ENCODE measurements at regions not wholly inside any gene's neighbourhood (a gene's known extent, or its start where the extent isn't known, plus 50 kb on each side); places are given as distances from the start of the nearest gene placed in this dataset.
"Not testable (repeated sequence)": the region's sequence is repeated elsewhere in the genome, so short reads cannot be mapped to it uniquely, and the experiment has no call there.

DNA sequence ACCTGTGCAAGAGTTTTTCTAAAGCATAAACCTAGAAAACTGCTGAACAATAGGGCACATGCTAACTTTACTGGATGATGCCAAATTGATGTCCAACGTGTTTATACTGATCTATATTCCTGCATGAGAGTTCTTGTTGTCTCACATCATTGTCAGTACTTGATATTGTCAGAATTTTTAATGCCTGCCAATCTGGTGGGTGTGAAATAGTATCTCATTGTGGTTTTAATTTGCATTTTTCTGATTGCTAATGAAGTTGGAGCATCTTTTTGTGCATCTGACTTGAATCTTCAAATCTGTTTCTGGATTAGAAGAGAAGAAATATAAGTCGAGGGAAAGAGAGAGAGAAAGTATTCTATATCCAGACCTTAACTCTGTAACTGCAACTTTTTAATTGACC, 309.8 kb upstream of the KIAA1217 start:
- in situ Hi-C loops (cut with HindIII; ENCODE audit: low sequenced_read_pairs) = no loop called here
- DNase-seq (ENCODE audit: low spot score) = no peak

DNA sequence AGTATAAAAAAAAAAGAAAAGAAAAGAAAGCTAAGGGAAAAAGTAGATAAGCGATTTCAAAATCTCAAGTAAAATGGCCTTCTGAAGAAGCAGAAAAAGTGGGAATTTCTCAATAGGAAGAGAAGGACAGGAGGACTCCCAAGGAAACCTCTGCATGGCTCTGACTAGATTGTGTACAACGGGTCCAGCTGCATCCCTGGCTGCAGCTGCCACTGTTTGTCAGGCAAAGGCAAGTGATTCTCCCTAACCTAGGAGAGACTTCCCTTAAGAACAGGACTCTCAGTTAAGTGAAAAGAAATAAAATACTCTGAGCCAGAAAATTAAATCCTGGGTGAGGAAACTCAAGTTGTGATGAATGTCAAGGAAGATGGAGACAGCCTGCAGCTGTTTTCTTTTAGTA, 298.6 kb upstream of the KIAA1217 start:
- in situ Hi-C loops (cut with HindIII; ENCODE audit: low sequenced_read_pairs) = no loop called here
- DNase-seq (ENCODE audit: low spot score) = no peak

DNA sequence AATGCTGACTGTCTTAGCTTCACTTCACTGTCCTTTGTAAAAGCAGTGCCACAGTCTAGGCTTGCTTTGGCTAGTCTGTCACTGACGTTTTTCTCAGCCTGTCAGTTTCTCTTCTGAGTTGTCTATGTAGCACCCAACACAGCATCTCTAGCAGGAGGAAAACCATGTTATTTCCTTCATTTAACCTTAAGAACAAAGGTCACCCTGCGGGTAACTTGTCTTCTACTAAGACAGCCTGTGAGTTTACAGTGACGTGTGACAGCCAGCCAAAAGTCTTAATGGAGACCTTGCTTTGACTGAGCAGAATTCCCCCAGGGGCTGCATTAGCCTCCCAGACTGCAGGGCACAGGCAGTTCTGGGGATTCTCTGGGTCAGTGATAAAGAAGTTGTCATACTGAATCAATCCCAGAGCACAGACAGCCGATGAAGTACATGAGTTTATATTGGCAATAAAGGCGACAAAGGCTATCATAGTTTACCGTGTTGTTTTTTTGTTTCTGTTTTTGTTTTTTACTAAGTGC, 296.0 kb upstream of the KIAA1217 start:
- in situ Hi-C loops (cut with HindIII; ENCODE audit: low sequenced_read_pairs) = no loop called here

DNA sequence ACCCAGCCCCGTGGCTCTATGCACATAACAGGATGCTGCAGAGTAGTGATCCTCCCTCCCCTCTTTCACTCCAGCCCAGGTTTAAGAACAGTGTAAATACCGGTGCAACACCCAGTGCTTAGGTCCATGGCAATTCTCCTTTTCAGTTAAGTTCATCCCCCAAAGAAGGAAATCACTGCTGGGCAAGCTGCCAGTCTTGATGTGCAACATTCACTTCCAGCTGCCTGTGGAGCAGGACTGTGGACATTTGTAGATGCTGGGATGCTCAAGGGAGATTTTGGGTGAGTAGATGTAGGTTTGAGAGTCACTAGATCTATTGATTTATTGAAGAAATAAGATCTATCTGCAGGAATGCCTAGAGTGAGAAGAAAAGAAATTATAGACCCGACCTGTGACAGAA, 294.3 kb upstream of the KIAA1217 start:
- in situ Hi-C loops (cut with HindIII; ENCODE audit: low sequenced_read_pairs) = no loop called here
- DNase-seq (ENCODE audit: low spot score) = no peak

More for the DNA sequence above, 296.0 kb upstream of the KIAA1217 start:
- DNase-seq (ENCODE audit: low spot score) = no peak

DNA sequence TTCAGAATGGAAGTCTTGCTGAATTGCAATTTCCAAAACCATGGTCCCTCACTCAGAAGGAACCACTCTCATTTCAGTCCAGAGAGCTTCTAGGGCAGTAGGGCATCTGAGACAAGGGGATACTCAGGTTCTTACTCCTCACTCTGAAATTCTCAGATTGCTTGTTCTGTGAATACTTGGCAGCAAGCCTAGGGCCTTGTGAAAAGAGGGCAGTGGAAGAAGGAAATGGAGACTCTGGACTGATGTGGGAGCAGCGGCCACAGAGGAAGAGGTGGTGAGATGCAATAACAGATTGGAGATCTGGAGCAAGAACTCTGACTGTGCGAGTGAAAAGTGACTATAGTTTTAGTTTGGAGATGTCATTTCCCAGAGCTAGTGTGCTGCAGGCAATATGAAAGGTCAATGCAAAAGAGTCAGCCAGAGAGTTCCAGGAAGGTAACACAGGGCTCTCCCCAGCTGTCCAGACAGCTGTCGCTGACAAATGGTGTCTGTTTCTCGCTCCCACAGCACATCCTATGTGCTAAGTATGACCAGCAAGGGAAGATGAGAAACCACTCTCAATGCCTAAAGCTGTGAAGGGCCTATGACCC, 291.6 kb upstream of the KIAA1217 start:
- in situ Hi-C loops (cut with HindIII; ENCODE audit: low sequenced_read_pairs) = no loop called here
- no peak for DNase-seq (ENCODE audit: low spot score)

DNA sequence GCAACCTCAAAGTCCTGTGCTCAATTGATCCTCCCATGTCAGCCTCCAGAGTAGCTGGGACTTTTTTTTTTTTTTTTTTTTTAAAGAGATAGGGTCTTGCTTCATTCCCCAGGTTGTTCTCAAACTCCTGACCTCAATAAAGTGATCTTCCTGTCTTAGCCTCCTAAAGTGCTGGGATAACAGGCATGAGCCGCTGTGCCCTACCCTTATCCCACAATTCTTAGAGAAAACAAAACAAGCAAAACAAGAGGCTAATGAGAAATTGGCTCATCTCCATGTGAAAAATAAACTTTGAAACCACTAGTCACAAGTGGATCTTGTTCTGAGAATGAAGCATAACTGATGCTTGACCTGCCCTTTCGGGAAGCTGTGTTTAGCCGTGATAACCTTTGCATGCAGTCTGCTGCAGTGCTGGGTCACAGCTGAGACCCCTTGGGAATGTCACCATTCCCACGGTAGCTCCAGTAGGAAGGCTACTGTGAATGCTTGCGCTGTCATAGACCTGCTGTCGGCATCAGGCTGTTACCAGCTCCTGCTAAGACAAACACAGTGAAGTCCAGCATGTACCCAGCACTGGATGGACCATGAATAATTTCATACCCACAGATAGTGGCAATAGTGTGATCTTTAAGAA, 290.7 kb upstream of the KIAA1217 start:
- no peak for DNase-seq (ENCODE audit: low spot score)
- in situ Hi-C loops (cut with HindIII; ENCODE audit: low sequenced_read_pairs) = no loop called here

DNA sequence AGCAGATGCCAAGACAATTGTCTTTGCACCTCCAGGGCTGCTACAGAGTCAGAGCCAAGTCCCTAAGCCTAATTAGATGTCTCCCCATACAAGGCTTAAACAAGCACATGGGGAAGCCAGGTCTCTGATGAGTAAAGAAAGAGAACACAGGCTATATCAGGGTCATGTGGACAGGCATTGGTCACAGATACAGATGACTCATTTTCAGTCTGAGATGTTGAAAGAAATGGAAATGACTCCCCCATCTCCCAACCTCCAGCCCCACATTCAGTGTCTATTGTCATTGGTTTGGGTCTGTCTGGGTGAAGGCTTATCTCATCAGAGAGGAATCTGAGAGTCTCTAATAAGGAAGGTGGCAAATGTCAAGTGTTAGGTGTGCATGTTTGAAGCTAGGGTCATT, 290.1 kb upstream of the KIAA1217 start:
- no peak for DNase-seq (ENCODE audit: low spot score)
- in situ Hi-C loops (cut with HindIII; ENCODE audit: low sequenced_read_pairs) = no loop called here

DNA sequence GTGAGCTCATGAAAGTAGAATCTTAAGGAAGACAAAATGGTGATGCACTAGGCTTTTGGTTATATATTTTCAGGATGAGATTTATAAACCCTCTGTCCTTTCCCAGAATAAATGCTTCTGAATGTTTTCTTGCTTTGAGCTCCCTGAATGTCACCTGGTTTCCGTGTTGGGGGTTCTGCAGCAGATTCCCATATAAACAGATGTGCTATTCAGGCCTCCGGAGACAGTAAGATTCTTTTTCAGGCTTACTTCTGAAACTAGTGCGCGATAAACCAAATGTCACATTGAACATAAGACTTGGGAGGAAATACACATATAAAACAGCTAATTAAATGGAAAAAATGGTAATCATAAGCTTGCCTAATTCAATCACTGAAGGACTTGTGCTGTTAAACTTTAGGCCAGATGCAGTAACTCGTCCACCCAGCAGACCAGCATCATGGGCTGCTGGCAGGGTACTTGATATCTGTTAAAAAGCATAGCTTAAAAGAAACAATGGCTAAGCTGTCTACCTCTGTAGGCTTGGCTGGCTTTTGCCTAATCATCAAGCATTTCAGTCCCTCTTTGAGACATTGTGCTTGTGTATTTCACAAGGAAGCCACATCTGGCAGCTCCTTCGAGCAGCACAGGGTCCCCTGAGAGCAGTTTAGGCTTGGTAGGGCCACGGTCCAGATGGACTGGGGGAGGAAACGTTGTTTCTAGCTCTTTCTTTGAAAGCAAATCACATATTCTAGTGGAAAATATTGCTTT, 281.2 kb upstream of the KIAA1217 start:
- in situ Hi-C loops (cut with HindIII; ENCODE audit: low sequenced_read_pairs) = no loop called here
- DNase-seq (ENCODE audit: low spot score) = no peak

DNA sequence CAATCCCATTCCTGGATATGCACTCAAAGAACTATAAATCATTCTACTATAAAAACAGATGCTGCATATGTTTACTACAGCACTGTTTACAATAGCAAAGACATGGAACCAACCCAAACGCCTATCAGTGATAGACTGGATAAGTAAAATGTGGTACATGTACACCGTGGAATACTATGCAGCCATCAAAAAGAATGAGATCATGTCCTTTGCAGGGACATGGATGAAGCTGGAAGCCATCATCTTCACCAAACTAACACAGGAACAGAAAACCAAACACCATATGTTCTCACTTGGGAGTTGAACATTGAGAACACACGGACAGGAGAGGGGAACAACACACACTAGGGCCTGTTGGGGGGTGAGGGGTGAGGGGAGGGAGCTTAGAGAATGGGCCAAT, 274.9 kb upstream of the KIAA1217 start:
- in situ Hi-C loops (cut with HindIII; ENCODE audit: low sequenced_read_pairs); DNase-seq (ENCODE audit: low spot score): not testable (repeated sequence)

DNA sequence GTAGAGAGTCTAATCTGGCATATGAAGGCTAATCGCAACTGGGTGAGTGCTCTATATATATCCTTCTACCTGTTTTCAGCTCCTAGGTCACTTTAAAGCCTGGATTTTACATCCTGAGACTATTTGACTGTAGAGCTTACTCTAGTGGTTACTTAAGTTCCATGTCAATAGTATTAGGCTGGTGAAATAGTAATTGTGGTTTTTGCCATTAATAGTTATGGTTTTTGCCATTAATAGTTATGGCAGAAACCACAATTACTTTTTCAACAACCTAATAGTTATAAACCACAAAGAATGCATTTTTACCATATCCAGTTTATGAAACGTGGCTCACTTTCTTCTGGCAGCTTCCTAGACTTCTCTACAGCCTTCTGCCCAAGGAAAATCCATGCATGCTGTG, 263.1 kb upstream of the KIAA1217 start:
- in situ Hi-C loops (cut with HindIII; ENCODE audit: low sequenced_read_pairs) = no loop called here
- DNase-seq (ENCODE audit: low spot score) = no peak

DNA sequence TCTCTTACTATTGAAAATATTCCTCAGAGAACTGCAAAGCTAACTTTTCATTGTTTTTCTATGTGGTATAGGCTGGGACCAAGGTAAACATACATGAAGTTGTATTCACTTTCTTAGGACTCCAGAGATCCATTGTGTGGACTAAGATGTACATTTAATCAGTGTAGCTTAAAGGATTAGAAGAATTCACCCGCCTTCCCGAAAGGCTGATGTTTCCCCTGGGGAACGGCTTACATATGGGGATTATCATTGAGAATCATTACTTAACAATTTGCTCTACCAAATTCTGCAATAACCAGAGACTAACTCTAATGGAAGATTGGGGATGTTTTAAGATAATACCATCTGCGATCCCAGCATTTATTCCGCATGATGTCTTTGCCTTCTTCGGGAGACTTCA, 257.1 kb upstream of the KIAA1217 start:
- in situ Hi-C loops (cut with HindIII; ENCODE audit: low sequenced_read_pairs) = no loop called here
- DNase-seq (ENCODE audit: low spot score) = no peak

DNA sequence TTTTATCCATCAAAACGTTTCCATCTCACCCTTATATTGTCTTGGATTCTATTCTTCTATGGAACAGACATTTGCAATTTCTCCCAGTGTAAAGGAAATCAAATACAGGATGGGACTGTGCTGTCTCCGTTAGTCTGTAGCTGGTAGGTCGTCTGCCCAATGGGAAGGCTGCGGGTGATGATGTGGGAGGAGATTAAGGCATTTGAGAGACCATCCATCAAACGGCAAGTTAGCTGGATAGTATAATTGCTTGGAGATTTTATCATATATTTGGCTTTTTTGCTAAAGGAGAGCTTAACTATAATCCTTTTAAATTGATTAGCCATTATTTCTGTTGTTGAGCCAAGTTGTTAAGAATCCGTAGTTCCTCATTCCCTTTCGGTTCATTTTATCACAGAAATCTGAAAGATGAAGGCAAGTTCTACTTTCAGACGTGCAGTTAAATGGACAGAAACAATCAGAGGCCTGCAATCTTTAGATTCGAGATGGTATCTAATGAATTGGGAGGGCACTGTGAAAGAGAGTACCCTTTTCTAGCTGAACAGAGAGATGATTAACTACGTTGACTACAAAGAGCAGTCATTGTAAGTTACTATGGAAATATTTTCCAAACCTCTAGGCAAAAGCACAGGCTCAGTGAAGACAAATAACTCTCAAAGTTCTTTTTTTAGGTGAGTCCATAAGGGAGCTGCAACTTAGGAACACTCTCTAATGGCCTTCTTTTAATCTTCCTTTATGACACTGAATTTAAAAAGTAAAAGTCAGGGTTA, 253.3 kb upstream of the KIAA1217 start:
- in situ Hi-C loops (cut with HindIII; ENCODE audit: low sequenced_read_pairs) = no loop called here
- DNase-seq (ENCODE audit: low spot score) = no peak

DNA sequence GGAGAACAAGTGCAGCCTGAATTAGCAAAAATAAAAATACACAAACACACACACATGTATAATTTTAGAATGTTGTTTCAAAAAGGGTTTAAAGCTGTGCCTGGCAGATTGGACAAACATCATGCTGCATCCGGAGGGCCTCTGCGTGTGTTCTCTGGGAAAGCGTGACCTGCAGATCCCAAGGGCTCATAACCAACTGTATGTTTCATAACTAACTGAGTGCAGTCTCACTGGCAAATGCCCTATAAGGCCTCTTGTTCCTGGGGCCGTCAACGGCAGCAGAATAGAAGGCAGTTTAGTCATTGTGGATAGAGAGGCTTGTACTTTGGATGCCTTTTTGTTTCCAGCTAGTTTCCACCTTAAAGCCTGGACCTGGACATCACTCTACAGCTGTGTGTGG, 243.8 kb upstream of the KIAA1217 start:
- in situ Hi-C loops (cut with HindIII; ENCODE audit: low sequenced_read_pairs) = no loop called here

DNA sequence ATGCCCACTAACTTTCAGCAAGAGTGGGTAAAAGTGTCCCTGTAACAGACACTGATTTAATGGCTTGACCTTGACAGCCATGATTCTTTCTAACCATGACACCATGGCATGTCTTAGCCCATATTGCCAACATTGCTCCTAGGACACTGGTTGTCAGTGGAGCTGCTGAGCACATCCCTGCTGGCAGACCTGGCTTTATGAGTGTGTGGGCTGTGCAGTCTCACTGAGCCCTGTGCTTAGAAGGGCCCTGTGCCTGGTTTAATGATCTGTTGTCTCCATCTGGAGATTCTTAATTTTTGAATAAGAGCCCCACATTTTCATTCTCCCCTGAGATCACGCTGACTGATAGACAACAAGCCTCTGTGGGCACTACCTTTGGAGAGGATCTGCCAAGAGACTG, 243.1 kb upstream of the KIAA1217 start:
- no peak for DNase-seq (ENCODE audit: low spot score)
- in situ Hi-C loops (cut with HindIII; ENCODE audit: low sequenced_read_pairs) = no loop called here

More for the DNA sequence above, 243.8 kb upstream of the KIAA1217 start:
- no peak for DNase-seq (ENCODE audit: low spot score)

DNA sequence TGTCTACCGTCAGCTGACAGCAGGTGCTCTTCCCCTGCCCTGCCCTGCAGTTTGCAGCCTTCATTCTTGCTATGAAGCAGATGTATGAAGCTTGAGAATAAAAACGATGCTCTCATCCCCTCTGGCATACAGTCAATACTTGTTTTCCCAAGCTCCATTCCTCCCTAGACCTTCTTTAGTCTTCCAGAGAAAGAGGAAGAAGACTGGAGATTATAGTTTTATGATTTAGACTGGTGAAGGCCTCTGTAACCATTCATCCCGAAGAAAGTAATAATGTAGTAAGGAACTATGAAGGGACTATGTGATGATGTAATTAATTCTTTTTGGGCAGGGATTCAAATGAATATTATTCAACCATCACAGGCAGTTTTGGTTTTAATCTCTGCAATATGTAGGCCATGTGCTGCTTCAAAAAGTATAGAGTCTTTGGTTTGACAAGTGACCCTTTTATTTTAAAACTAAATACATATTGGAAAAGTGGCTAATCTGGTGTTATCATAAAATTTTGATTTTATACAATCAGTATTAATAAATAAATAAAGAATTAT, 242.4 kb upstream of the KIAA1217 start:
- in situ Hi-C loops (cut with HindIII; ENCODE audit: low sequenced_read_pairs) = no loop called here
- no peak for DNase-seq (ENCODE audit: low spot score)

DNA sequence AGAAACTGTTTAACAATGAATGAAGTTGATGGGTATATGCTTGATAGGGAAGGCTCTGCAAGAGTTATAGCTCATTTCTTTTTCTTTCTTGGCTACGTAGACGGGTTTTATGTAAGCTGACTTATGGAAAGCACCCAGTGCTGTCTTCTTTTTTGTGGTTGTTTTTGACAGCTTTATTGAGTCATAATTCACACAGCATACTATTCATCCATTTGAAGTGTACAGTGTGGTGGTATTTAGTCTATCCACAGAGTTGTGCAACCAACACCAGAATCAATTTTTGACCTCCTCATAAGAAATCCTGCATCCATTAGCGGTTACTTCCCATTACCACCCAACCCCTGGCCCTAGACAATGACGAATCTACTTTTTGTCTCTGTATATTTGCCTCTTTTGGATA, 240.6 kb upstream of the KIAA1217 start:
- in situ Hi-C loops (cut with HindIII; ENCODE audit: low sequenced_read_pairs) = no loop called here

DNA sequence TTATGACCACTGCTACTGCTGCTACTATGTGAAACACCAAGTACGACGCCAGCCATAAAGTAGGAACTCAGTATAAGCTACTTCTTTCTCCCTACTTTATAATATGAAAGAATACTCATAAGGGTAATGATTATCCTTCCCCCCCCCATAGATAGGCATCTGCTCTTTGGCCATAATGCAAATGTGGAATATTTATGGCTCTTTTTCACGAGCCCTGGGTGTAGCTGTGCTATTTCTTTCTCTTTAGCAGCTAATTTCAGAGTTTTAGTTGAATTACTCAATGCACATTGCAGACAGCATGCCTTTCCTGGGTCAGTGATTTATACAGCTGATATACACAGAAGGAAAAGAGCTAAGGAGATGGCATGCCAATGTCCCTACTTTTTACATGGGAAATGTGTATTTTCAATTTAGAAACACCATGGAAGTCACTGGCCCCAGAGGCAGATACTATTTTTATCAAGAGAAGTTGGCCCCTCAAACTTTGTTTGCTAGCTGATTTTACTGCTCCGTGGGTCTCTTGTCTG, 234.1 kb upstream of the KIAA1217 start:
- no peak for DNase-seq (ENCODE audit: low spot score)
- in situ Hi-C loops (cut with HindIII; ENCODE audit: low sequenced_read_pairs) = no loop called here

More for the DNA sequence above, 240.6 kb upstream of the KIAA1217 start:
- no peak for DNase-seq (ENCODE audit: low spot score)

DNA sequence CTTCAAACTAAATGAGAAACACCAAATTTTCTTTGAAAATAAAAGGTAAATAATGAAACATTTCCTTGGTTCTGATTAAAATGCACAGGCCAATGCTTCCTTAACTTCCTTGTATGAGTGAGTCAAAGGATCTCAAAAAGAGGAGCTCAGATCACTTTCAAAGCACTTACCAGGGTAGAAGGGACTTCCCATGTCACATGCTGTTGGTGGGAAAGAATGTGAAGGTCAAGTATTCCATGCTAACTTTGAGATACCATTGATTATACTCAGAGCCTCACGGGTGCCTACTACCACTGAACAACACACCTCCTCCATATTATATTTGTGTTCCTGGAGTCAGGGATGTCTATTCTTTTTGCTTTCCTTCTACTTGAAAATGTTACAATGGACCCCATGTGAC, 233.5 kb upstream of the KIAA1217 start:
- in situ Hi-C loops (cut with HindIII; ENCODE audit: low sequenced_read_pairs) = no loop called here
- no peak for DNase-seq (ENCODE audit: low spot score)

DNA sequence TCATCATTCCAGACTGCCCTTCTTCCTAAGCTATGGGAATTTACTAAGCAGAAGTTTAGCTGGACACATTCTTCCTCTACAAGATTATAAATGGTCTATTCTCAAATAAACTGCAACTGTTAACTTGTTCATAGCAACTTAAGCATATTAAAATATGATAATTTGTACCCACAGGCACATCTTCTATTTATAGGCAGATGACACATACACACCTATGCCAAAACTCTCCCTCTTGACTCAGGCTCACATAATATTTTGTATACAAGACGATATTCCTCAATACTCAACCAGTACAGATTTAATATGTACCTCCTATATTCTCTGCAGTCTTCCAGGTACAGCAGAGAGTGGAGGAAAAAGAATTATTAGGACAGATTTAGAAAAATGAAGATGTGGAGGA, 232.7 kb upstream of the KIAA1217 start:
- no peak for DNase-seq (ENCODE audit: low spot score)
- in situ Hi-C loops (cut with HindIII; ENCODE audit: low sequenced_read_pairs) = no loop called here
